Stimulated activated CD4-positive, alpha-beta T cell treated with anti-CD3 and anti-CD28 coated beads, Interleukin-4, amount 100 ng/mL, for 1 hour (primary cell): ENCODE measurements at regions not wholly inside any gene's neighbourhood (a gene's known extent, or its start where the extent isn't known, plus 50 kb on each side); places are given as distances from the start of the nearest gene placed in this dataset.
A peak's percentile ranks its signal among the peaks of the same experiment; 100 is the strongest.
"Not testable (repeated sequence)": the region's sequence is repeated elsewhere in the genome, so short reads cannot be mapped to it uniquely, and the experiment has no call there.

ENCODE experiments used
- DNase-seq: peaks from one replicate; pipeline ENCODE4 v3.0.0-alpha.2; 2020

GRCh38 chr14:97077253-97077653, 280.1 kb downstream of the VRK1 start:
- no peak for DNase-seq

GRCh38 chr14:97077687-97078086, 280.5 kb downstream of the VRK1 start:
- no peak for DNase-seq

- no peak for DNase-seq
Measured at GRCh38 chr14:97080991-97081390, 283.8 kb downstream of the VRK1 start.

GRCh38 chr14:97095269-97095668, 298.1 kb downstream of the VRK1 start:
- DNase-seq = no peak

GRCh38 chr14:97097296-97097695, 300.1 kb downstream of the VRK1 start:
- no peak for DNase-seq

- DNase-seq = no peak
Measured at GRCh38 chr14:97100306-97100705, 303.1 kb downstream of the VRK1 start.

- DNase-seq = no peak
Measured at GRCh38 chr14:97101561-97101960, 304.4 kb downstream of the VRK1 start.

GRCh38 chr14:97104029-97104428, 306.8 kb downstream of the VRK1 start:
- DNase-seq = no peak

- no peak for DNase-seq
Measured at GRCh38 chr14:97106166-97106565, 309.0 kb downstream of the VRK1 start.

GRCh38 chr14:97106609-97107008, 309.4 kb downstream of the VRK1 start:
- no peak for DNase-seq

- DNase-seq = no peak
Measured at GRCh38 chr14:97107080-97107479, 309.9 kb downstream of the VRK1 start.

GRCh38 chr14:97107760-97108159, 310.6 kb downstream of the VRK1 start:
- DNase-seq = no peak

GRCh38 chr14:97109234-97109633, 312.1 kb downstream of the VRK1 start:
- DNase-seq = no peak

GRCh38 chr14:97113339-97113738, 316.2 kb downstream of the VRK1 start:
- DNase-seq = no peak

GRCh38 chr14:97116546-97116945, 319.4 kb downstream of the VRK1 start:
- DNase-seq = no peak

- no peak for DNase-seq
Measured at GRCh38 chr14:97117693-97118092, 320.5 kb downstream of the VRK1 start.

GRCh38 chr14:97120204-97120603, 323.0 kb downstream of the VRK1 start:
- no peak for DNase-seq

GRCh38 chr14:97120611-97121031, 323.4 kb downstream of the VRK1 start:
- peak; percentile 45 for DNase-seq

- no peak for DNase-seq
Measured at GRCh38 chr14:97129639-97130038, 332.5 kb downstream of the VRK1 start.

- not testable (repeated sequence) for DNase-seq
Measured at GRCh38 chr14:97135847-97136246, 338.7 kb downstream of the VRK1 start.

GRCh38 chr14:97137705-97138104, 340.5 kb downstream of the VRK1 start:
- DNase-seq = no peak

- DNase-seq = no peak
Measured at GRCh38 chr14:97138801-97139200, 341.6 kb downstream of the VRK1 start.

GRCh38 chr14:97143011-97143410, 345.8 kb downstream of the VRK1 start:
- DNase-seq = no peak

- no peak for DNase-seq
Measured at GRCh38 chr14:97143456-97143855, 346.3 kb downstream of the VRK1 start.

- DNase-seq = not testable (repeated sequence)
Measured at GRCh38 chr14:97148021-97148420, 350.8 kb downstream of the VRK1 start.

- DNase-seq = no peak
Measured at GRCh38 chr14:97149775-97150174, 352.6 kb downstream of the VRK1 start.
